IMR-90 (cell line): ENCODE measurements at regions not wholly inside any gene's neighbourhood (a gene's known extent, or its start where the extent isn't known, plus 50 kb on each side); places are given as distances from the start of the nearest gene placed in this dataset.

ENCODE experiments used
- CEBPB ChIP-seq: IDR thresholded peaks from 2 replicates; pipeline ENCODE4 v1.6.1; 2012; ENCODE audit warnings: low read depth, low read length, improper control_type of control experiment
- MAFK ChIP-seq: IDR thresholded peaks from 2 replicates; pipeline ENCODE4 v1.6.1; 2012; ENCODE audit warnings: low read depth, low read length, improper control_type of control experiment
- POLR2A ChIP-seq: IDR thresholded peaks from 2 replicates; pipeline ENCODE4 v1.6.1; 2012; ENCODE audit warnings: mild to moderate bottlenecking, low read depth, low read length
- RAD21 ChIP-seq: IDR thresholded peaks from 2 replicates; pipeline ENCODE4 v1.6.1; 2012; ENCODE audit warnings: low read length, improper control_type of control experiment
- SMC3 ChIP-seq: fragments of 150-350 bp; IDR thresholded peaks from 2 replicates; pipeline ENCODE4 v1.6.1; 2016; ENCODE audit warnings: low read depth, mild to moderate bottlenecking, antibody characterized with exemption, low read length, moderate library complexity
- TF ChIP-seq, protein P1 (sequence below): conservative IDR thresholded peaks from 2 replicates; pipeline ENCODE4 v1.5.1; 2012; ENCODE audit warnings: mild to moderate bottlenecking, low read depth, low read length, improper control_type of control experiment
- TF ChIP-seq, protein P2 (sequence below): fragments of 150-350 bp; IDR thresholded peaks from 2 replicates; pipeline ENCODE4 v1.6.1; 2016; ENCODE audit warnings: low read depth, mild to moderate bottlenecking, low read length, moderate library complexity, borderline replicate concordance

DNA sequence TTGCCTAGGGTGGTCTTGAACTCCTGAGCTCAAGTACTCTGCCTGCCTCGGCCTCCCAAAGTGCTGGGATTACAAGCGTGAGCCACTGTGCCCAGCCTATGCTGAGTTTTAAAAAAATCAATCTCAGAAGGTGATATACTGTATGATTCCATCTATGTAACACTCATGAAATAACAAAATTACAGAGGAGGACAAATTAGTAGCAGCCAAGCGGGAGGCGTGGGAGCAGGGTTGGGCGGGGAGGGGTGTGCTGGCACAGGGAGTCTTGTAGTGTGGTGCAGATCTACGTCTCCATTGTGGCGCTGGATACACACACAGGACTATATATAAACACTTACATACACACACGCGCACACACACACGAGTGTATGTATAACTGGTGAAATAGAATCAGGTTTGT, 80.6 kb upstream of the LINGO1 start:
- TF ChIP-seq, protein P1, sequence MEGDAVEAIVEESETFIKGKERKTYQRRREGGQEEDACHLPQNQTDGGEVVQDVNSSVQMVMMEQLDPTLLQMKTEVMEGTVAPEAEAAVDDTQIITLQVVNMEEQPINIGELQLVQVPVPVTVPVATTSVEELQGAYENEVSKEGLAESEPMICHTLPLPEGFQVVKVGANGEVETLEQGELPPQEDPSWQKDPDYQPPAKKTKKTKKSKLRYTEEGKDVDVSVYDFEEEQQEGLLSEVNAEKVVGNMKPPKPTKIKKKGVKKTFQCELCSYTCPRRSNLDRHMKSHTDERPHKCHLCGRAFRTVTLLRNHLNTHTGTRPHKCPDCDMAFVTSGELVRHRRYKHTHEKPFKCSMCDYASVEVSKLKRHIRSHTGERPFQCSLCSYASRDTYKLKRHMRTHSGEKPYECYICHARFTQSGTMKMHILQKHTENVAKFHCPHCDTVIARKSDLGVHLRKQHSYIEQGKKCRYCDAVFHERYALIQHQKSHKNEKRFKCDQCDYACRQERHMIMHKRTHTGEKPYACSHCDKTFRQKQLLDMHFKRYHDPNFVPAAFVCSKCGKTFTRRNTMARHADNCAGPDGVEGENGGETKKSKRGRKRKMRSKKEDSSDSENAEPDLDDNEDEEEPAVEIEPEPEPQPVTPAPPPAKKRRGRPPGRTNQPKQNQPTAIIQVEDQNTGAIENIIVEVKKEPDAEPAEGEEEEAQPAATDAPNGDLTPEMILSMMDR, result no peak
- TF ChIP-seq POLR2A (no peak), RAD21 (no peak), CEBPB (no peak), MAFK (no peak), SMC3 (no peak)
- TF ChIP-seq, protein P2, sequence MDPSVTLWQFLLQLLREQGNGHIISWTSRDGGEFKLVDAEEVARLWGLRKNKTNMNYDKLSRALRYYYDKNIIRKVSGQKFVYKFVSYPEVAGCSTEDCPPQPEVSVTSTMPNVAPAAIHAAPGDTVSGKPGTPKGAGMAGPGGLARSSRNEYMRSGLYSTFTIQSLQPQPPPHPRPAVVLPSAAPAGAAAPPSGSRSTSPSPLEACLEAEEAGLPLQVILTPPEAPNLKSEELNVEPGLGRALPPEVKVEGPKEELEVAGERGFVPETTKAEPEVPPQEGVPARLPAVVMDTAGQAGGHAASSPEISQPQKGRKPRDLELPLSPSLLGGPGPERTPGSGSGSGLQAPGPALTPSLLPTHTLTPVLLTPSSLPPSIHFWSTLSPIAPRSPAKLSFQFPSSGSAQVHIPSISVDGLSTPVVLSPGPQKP, result no peak
